ENCODE measurements at regions not wholly inside any gene's neighbourhood (a gene's known extent, or its start where the extent isn't known, plus 50 kb on each side); places are given as distances from the start of the nearest gene placed in this dataset.

GRCh38 chr1:56084246-56084645 lies 495.1 kb downstream of the PLPP3 start:
- TF ChIP-seq CTCF (IDR thresholded peaks at IDR 0.05) (no peak), POLR2A (IDR thresholded peaks at IDR 0.05) (no peak)
